ENCODE measurements at regions not wholly inside any gene's neighbourhood (a gene's known extent, or its start where the extent isn't known, plus 50 kb on each side); places are given as distances from the start of the nearest gene placed in this dataset.
"Not testable (repeated sequence)": the region's sequence is repeated elsewhere in the genome, so short reads cannot be mapped to it uniquely, and the experiment has no call there.

- Histone ChIP-seq H3K36me3 (replicated peaks; ENCODE audit: control insufficient read depth, insufficient read depth, low read length) (no peaks in the 10 kb centered on the region), H3K4me3 (ENCODE audit: insufficient read depth, low read depth, low read length) (no peak overlapping the region)
- no peak for DNase-seq
Measured at GRCh38 chr5:61215996-61216395, 53.7 kb upstream of the SMIM15 start.

GRCh38 chr5:61216741-61217140 is 54.5 kb upstream of the SMIM15 start:
- no peak for DNase-seq
- no peaks in the 10 kb centered on the region for H3K27me3 ChIP-seq (ENCODE audit: control insufficient read depth, insufficient read depth, low read length)
- H3K36me3 ChIP-seq (replicated peaks; ENCODE audit: control insufficient read depth, insufficient read depth, low read length) = no peaks in the 10 kb centered on the region
- no peak overlapping the region for H3K4me3 ChIP-seq (ENCODE audit: insufficient read depth, low read depth, low read length)

More at GRCh38 chr5:61215996-61216395, 53.7 kb upstream of the SMIM15 start:
- H3K27me3 ChIP-seq (ENCODE audit: control insufficient read depth, insufficient read depth, low read length) = no peaks in the 10 kb centered on the region

DNA sequence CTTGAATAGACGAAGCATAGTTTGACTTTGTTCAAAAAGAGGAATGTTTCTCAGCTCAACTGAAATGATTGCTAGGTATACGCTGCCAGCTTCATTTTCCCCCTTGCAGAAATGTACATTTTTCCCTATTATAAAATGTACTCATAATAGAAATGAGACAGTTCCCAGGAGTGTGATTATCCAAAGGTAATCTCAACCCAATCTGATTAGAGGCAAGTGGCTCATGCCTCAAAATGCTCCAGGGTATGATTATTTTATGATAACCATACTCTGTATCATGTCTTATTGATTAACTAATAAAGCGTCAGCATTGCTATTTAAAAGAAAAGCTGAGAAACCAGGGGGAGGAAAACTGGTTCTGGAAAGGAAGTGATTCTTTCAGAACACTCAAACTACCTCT is 54.9 kb upstream of the SMIM15 start:
- no peaks in the 10 kb centered on the region for H3K36me3 ChIP-seq (replicated peaks; ENCODE audit: control insufficient read depth, insufficient read depth, low read length)
- no peak for DNase-seq
- H3K4me3 ChIP-seq (ENCODE audit: insufficient read depth, low read depth, low read length) = no peak overlapping the region
- H3K27me3 ChIP-seq (ENCODE audit: control insufficient read depth, insufficient read depth, low read length) = no peaks in the 10 kb centered on the region

DNA sequence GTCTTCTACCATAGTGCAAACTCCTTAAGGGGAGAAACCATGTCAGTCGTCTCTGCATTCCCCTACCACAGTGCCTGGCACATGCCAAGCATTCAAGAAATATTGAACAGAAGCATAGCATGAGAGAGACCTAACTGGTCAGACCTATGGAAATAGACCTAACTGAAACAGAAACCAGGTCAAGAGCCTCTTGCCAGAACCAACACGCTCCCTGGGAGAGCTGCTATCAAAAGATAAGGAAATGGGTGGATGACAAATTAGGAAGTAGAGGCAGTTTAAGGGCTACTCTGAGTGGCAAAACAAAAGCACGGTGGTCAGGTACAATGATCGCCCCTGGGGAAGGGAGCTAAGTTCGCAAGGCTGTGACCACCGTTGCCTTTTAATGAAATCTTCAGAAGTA is 66.0 kb upstream of the SMIM15 start:
- H3K4me3 ChIP-seq (ENCODE audit: insufficient read depth, low read depth, low read length) = no peak overlapping the region

DNA sequence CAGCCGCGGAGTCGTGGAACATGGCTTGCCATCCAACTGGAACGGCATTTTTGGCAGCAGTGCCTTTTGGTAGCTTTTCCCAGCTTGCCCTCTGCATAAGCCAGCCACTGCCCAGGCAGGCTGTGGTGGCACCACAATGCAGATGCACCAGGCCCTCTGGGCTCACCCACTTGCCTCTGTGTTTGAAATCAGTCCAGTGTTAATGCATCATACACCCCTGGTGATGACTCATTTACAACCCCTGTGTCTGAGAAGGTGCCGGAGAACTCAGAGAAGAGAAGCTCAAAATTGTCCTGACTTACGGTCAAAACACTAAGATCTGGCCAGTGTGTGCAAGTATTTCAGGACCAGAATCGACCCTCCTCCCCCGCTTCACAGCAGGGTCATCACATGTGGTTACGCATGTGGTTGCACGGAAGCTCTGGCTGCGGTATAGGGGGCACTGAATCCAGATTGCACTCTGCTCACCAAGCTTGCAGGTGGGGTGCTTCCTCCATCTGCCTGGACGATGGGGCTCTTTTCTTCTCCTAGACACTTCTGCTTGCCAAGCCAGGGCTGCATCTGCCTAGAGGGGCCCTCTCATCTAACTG is 66.5 kb upstream of the SMIM15 start:
- DNase-seq = no peak
- Histone ChIP-seq H3K36me3 (replicated peaks; ENCODE audit: control insufficient read depth, insufficient read depth, low read length) (no peaks in the 10 kb centered on the region; the same call in 1 of the 2 replicates), H3K27me3 (ENCODE audit: control insufficient read depth, insufficient read depth, low read length) (no peaks in the 10 kb centered on the region), H3K4me3 (ENCODE audit: insufficient read depth, low read depth, low read length) (no peak overlapping the region)

More for the DNA sequence above, 66.0 kb upstream of the SMIM15 start:
- no peaks in the 10 kb centered on the region for H3K27me3 ChIP-seq (ENCODE audit: control insufficient read depth, insufficient read depth, low read length)
- no peak for DNase-seq
- no peaks in the 10 kb centered on the region; the same call in 1 of the 2 replicates for H3K36me3 ChIP-seq (replicated peaks; ENCODE audit: control insufficient read depth, insufficient read depth, low read length)

- DNase-seq = no peak
- H3K27me3 ChIP-seq (ENCODE audit: control insufficient read depth, insufficient read depth, low read length) = no peaks in the 10 kb centered on the region
Measured at GRCh38 chr5:61229416-61229815, 67.1 kb upstream of the SMIM15 start.

GRCh38 chr5:61230492-61230891 is 68.2 kb upstream of the SMIM15 start:
- Histone ChIP-seq H3K27me3 (ENCODE audit: control insufficient read depth, insufficient read depth, low read length) (no peaks in the 10 kb centered on the region), H3K4me3 (ENCODE audit: insufficient read depth, low read depth, low read length) (no peak overlapping the region), H3K36me3 (replicated peaks; ENCODE audit: control insufficient read depth, insufficient read depth, low read length) (no peaks in the 10 kb centered on the region; the same call in 1 of the 2 replicates)
- DNase-seq = no peak

More at GRCh38 chr5:61229416-61229815, 67.1 kb upstream of the SMIM15 start:
- H3K36me3 ChIP-seq (replicated peaks; ENCODE audit: control insufficient read depth, insufficient read depth, low read length) = no peaks in the 10 kb centered on the region; the same call in 1 of the 2 replicates
- no peak overlapping the region for H3K4me3 ChIP-seq (ENCODE audit: insufficient read depth, low read depth, low read length)

DNA sequence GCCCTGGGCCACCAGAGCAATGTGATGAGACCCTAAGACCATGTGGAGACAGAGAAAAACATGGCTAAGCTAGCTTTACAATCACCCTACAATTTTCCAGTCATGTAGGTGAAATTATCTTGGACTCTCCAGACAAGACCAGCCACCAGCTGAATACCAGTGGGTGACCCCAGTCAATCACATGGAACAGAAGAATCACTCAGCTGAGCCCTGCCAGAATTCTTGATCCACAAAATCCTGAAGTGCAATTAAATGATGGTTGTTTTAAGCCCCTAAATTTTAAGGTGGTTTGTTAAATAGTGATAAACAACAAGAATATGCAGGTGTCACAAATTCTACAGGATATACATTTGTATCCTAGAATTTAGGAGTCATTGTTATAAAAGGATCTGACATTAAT is 69.5 kb upstream of the SMIM15 start:
- Histone ChIP-seq H3K27me3 (ENCODE audit: control insufficient read depth, insufficient read depth, low read length) (no peaks in the 10 kb centered on the region), H3K4me3 (ENCODE audit: insufficient read depth, low read depth, low read length) (no peak overlapping the region), H3K36me3 (replicated peaks; ENCODE audit: control insufficient read depth, insufficient read depth, low read length) (no peaks in the 10 kb centered on the region; the same call in 1 of the 2 replicates)
- no peak for DNase-seq

DNA sequence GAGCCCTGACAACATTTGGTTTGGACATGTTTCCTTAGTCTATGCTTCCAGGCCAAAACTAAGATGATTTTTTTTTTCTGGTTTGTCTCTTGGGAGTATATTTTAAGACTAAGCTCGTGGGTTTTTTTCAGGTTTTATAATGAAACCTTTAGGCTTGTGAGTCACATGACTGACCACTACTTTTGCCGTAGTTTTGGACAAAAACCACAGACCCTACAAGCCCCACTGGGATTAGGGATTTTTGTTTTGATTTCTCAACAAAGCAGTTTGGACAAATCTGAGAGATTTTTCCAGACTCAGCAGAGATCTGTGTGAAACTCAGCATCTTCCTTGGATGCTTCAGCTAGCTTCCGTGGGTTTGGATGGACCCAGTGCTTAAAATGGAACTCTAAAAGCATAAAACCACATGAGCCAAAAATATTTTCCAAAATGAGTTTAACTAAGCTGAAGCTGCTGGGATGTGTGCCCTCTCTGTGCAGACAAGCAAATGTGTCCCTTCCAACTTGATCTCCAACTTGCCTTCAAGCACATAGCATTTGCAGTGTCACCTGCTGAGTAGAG is 70.3 kb upstream of the SMIM15 start:
- Histone ChIP-seq H3K4me3 (ENCODE audit: insufficient read depth, low read depth, low read length) (no peak overlapping the region), H3K27me3 (ENCODE audit: control insufficient read depth, insufficient read depth, low read length) (no peaks in the 10 kb centered on the region), H3K36me3 (replicated peaks; ENCODE audit: control insufficient read depth, insufficient read depth, low read length) (no peaks in the 10 kb centered on the region; the same call in 1 of the 2 replicates)
- DNase-seq = no peak

- no peak overlapping the region for H3K4me3 ChIP-seq (ENCODE audit: insufficient read depth, low read depth, low read length)
- no peak for DNase-seq
- H3K27me3 ChIP-seq (ENCODE audit: control insufficient read depth, insufficient read depth, low read length) = no peaks in the 10 kb centered on the region
- H3K36me3 ChIP-seq (replicated peaks; ENCODE audit: control insufficient read depth, insufficient read depth, low read length) = no peaks in the 10 kb centered on the region; the same call in 1 of the 2 replicates
Measured at GRCh38 chr5:61234019-61234418, 71.8 kb upstream of the SMIM15 start.

GRCh38 chr5:61236715-61237114 is 74.4 kb upstream of the SMIM15 start:
- DNase-seq = not testable (repeated sequence)

GRCh38 chr5:61245486-61245885 is 83.2 kb upstream of the SMIM15 start:
- Histone ChIP-seq H3K4me3 (ENCODE audit: insufficient read depth, low read depth, low read length) (no peak overlapping the region), H3K36me3 (replicated peaks; ENCODE audit: control insufficient read depth, insufficient read depth, low read length) (no peaks in the 10 kb centered on the region), H3K27me3 (ENCODE audit: control insufficient read depth, insufficient read depth, low read length) (no peaks in the 10 kb centered on the region)
- DNase-seq = no peak

More at GRCh38 chr5:61236715-61237114, 74.4 kb upstream of the SMIM15 start:
- H3K4me3 ChIP-seq (ENCODE audit: insufficient read depth, low read depth, low read length); H3K27me3 ChIP-seq (ENCODE audit: control insufficient read depth, insufficient read depth, low read length); H3K36me3 ChIP-seq (replicated peaks; ENCODE audit: control insufficient read depth, insufficient read depth, low read length): not testable (repeated sequence)

- H3K36me3 ChIP-seq (replicated peaks; ENCODE audit: control insufficient read depth, insufficient read depth, low read length) = no peaks in the 10 kb centered on the region
- H3K27me3 ChIP-seq (ENCODE audit: control insufficient read depth, insufficient read depth, low read length) = no peaks in the 10 kb centered on the region
- no peak for DNase-seq
- no peak overlapping the region for H3K4me3 ChIP-seq (ENCODE audit: insufficient read depth, low read depth, low read length)
Measured at GRCh38 chr5:61245936-61246335, 83.7 kb upstream of the SMIM15 start.

GRCh38 chr5:61246768-61247307 is 84.6 kb upstream of the SMIM15 start:
- Histone ChIP-seq H3K36me3 (replicated peaks; ENCODE audit: control insufficient read depth, insufficient read depth, low read length) (no peaks in the 10 kb centered on the region), H3K27me3 (ENCODE audit: control insufficient read depth, insufficient read depth, low read length) (no peaks in the 10 kb centered on the region), H3K4me3 (ENCODE audit: insufficient read depth, low read depth, low read length) (no peak overlapping the region)
- DNase-seq = no peak

GRCh38 chr5:61251874-61252642 is 80.0 kb upstream of the ZSWIM6 start:
- Histone ChIP-seq H3K36me3 (replicated peaks; ENCODE audit: control insufficient read depth, insufficient read depth, low read length) (no peaks in the 10 kb centered on the region), H3K4me3 (ENCODE audit: insufficient read depth, low read depth, low read length) (no peak overlapping the region), H3K27me3 (ENCODE audit: control insufficient read depth, insufficient read depth, low read length) (no peaks in the 10 kb centered on the region)
- DNase-seq = no peak
